Mesothelial cell of epicardium (in vitro differentiated cells): ENCODE measurements at regions not wholly inside any gene's neighbourhood (a gene's known extent, or its start where the extent isn't known, plus 50 kb on each side); places are given as distances from the start of the nearest gene placed in this dataset.
A peak's percentile ranks its signal among the peaks of the same experiment; 100 is the strongest.

Experiments used
- DNase-seq, 2 experiments: peaks; one replicate each; pipeline ENCODE4 v3.0.0; 2021; ENCODE audit warnings: low spot score in 2 of 2; ENCODE audit not compliant: unreplicated experiment in 2 of 2
- H3K27ac Mint-ChIP-seq: 2 replicates; pipeline ENCODE4 v1.8.0; 2021; ENCODE audit warnings: mixed read lengths
- H3K27me3 Mint-ChIP-seq: 2 replicates; pipeline ENCODE4 v1.8.0; 2021; ENCODE audit warnings: low read depth, mixed read lengths
- H3K36me3 Mint-ChIP-seq: 2 replicates; pipeline ENCODE4 v1.8.0; 2021; ENCODE audit warnings: mixed read lengths
- H3K4me1 Mint-ChIP-seq: 2 replicates; pipeline ENCODE4 v1.8.0; 2021; ENCODE audit warnings: mixed read lengths
- H3K4me3 Mint-ChIP-seq: 2 replicates; pipeline ENCODE4 v1.8.0; 2021; ENCODE audit warnings: mild to moderate bottlenecking, moderate library complexity, mixed read lengths
- H3K9me3 Mint-ChIP-seq: 2 replicates; pipeline ENCODE4 v1.8.0; 2021; ENCODE audit warnings: mixed read lengths
- TF ChIP-seq, protein P1 (sequence below): fragments of 200-600 bp; sonication (generic); IDR thresholded peaks from one replicate; pipeline ENCODE4 v1.5.0; 2021; ENCODE audit warnings: antibody characterized with exemption; ENCODE audit not compliant: unreplicated experiment

- Mint-ChIP-seq H3K4me3 (peak overlapping the region; percentile 70), H3K27ac (no peak overlapping the region), H3K4me1 (peaks cover 15% of the 10 kb centered on the region), H3K27me3 (peaks cover 9% of the 10 kb centered on the region), H3K9me3 (peaks cover 13% of the 10 kb centered on the region), H3K36me3 (peaks cover 3% of the 10 kb centered on the region)
- TF ChIP-seq, protein P1, sequence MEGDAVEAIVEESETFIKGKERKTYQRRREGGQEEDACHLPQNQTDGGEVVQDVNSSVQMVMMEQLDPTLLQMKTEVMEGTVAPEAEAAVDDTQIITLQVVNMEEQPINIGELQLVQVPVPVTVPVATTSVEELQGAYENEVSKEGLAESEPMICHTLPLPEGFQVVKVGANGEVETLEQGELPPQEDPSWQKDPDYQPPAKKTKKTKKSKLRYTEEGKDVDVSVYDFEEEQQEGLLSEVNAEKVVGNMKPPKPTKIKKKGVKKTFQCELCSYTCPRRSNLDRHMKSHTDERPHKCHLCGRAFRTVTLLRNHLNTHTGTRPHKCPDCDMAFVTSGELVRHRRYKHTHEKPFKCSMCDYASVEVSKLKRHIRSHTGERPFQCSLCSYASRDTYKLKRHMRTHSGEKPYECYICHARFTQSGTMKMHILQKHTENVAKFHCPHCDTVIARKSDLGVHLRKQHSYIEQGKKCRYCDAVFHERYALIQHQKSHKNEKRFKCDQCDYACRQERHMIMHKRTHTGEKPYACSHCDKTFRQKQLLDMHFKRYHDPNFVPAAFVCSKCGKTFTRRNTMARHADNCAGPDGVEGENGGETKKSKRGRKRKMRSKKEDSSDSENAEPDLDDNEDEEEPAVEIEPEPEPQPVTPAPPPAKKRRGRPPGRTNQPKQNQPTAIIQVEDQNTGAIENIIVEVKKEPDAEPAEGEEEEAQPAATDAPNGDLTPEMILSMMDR = no peak
- DNase-seq = no peak
Observed at GRCh38 chr2:7430421-7430868, 513.2 kb downstream of the RNF144A start.

GRCh38 chr2:7430869-7431641 lies 513.8 kb downstream of the RNF144A start:
- Mint-ChIP-seq H3K27me3 (peaks cover 6% of the 10 kb centered on the region), H3K4me3 (peak overlapping the region; percentile 70), H3K27ac (no peak overlapping the region)

DNA sequence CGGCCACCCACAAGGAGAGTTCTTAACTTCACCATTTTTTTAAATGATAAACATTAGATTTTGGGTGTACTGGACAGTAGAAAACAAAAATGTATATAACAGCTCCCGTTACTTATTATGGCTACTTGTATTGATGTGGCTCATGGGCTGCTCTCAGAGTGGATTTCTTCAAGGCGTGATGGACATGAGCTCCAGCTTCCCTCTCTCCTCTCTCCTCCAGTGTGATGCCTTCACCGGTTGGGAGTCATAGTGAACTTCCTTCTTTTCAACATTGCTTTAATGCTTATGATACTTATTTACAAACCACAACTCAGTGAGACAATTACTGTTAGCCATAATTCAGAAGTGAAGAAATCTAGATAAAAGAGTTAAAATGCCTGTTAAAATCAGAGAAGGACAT lies 515.2 kb downstream of the RNF144A start:
- peaks cover 4% of the 10 kb centered on the region for H3K27me3 Mint-ChIP-seq
- peaks cover 13% of the 10 kb centered on the region for H3K4me1 Mint-ChIP-seq
- no peak overlapping the region for H3K27ac Mint-ChIP-seq
- peaks cover 13% of the 10 kb centered on the region for H3K9me3 Mint-ChIP-seq
- TF ChIP-seq, protein P1 = no peak
- no peak for DNase-seq
- H3K36me3 Mint-ChIP-seq = peaks cover 3% of the 10 kb centered on the region
- H3K4me3 Mint-ChIP-seq = peak overlapping the region; percentile 14

More at GRCh38 chr2:7430869-7431641, 513.8 kb downstream of the RNF144A start:
- peaks cover 13% of the 10 kb centered on the region for H3K9me3 Mint-ChIP-seq
- peaks cover 3% of the 10 kb centered on the region for H3K36me3 Mint-ChIP-seq
- DNase-seq = peak; percentile 33 to 63
- TF ChIP-seq, protein P1 = no peak
- H3K4me1 Mint-ChIP-seq = peaks cover 15% of the 10 kb centered on the region

DNA sequence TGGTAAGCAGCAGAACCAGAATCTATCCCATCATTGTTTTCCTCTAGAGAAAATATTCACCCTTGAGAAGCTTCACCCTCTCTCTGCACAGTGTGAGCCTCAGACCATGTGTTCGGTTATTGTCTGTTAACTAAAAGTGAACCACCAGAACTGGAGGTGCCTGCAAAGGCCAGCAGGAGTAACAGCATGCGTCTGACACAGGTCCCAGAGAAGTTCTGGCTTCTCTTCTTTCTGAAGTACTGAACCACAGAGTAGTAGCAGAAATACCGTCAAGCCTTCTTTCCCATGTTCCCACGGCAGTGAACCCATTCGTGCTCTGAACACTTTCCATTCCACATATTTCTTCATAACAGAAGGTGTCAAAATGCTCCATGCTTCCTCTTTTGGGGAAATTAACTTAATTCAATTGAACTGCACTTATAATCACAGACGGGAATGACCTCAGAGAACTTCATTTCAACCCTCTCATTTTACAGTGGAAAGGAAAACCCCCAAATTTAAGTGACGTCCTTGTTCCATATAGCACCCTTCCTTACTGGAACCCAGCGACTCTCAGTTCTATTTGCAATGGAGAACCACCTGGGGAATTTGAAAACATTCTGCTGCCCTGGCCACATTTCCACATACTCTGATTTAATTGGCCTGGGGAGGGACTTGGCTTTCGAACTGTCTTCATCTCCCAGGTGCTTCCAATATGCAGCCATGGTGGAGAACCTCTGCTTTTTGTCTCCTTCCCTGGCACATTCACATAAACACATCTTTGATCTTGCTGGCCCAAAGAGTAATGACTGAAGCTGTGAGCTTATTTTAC lies 519.1 kb downstream of the RNF144A start:
- peaks cover 7% of the 10 kb centered on the region for H3K27me3 Mint-ChIP-seq
- TF ChIP-seq, protein P1 = no peak
- no peak overlapping the region for H3K27ac Mint-ChIP-seq
- no peaks in the 10 kb centered on the region for H3K4me1 Mint-ChIP-seq
- no peak overlapping the region for H3K4me3 Mint-ChIP-seq
- H3K9me3 Mint-ChIP-seq = peaks cover 13% of the 10 kb centered on the region
- DNase-seq = no peak
- H3K36me3 Mint-ChIP-seq = peaks cover 3% of the 10 kb centered on the region

GRCh38 chr2:7437141-7437540 lies 519.9 kb downstream of the RNF144A start:
- no peaks in the 10 kb centered on the region for H3K4me1 Mint-ChIP-seq
- TF ChIP-seq, protein P1 = no peak

More at GRCh38 chr2:7437141-7437540, 519.9 kb downstream of the RNF144A start:
- Mint-ChIP-seq H3K9me3 (peaks cover 13% of the 10 kb centered on the region), H3K27ac (no peak overlapping the region), H3K4me3 (no peak overlapping the region), H3K27me3 (peaks cover 11% of the 10 kb centered on the region), H3K36me3 (peaks cover 3% of the 10 kb centered on the region)
- DNase-seq = no peak
